ENCODE measurements at regions not wholly inside any gene's neighbourhood (a gene's known extent, or its start where the extent isn't known, plus 50 kb on each side); places are given as distances from the start of the nearest gene placed in this dataset.

GRCh38 chr7:110607050-110607857 lies 483.7 kb upstream of the LRRN3 start:
- DNase-seq, result no peak

- DNase-seq, result no peak
Observed at GRCh38 chr7:110609336-110609735, 481.6 kb upstream of the LRRN3 start.

- DNase-seq, result no peak
Observed at GRCh38 chr7:110612680-110613079, 478.2 kb upstream of the LRRN3 start.
